ENCODE measurements at regions not wholly inside any gene's neighbourhood (a gene's known extent, or its start where the extent isn't known, plus 50 kb on each side); places are given as distances from the start of the nearest gene placed in this dataset.

GRCh38 chr12:59980476-59980875 lies 384.6 kb downstream of the SLC16A7 start (continued):
- TF ChIP-seq ATF2 (IDR thresholded peaks at IDR 0.05; ENCODE audit: low read length) (no peak), TEAD4 (IDR thresholded peaks at IDR 0.05; ENCODE audit: low read depth, low read length) (no peak), RBBP5 (IDR thresholded peaks at IDR 0.05; ENCODE audit: borderline replicate concordance, low read depth, low read length) (no peak)
